Aorta (tissue), 5 donors: ENCODE measurements at regions not wholly inside any gene's neighbourhood (a gene's known extent, or its start where the extent isn't known, plus 50 kb on each side); places are given as distances from the start of the nearest gene placed in this dataset.
A peak's percentile ranks its signal among the peaks of the same experiment; 100 is the strongest.
"Not testable (repeated sequence)": the region's sequence is repeated elsewhere in the genome, so short reads cannot be mapped to it uniquely, and the experiment has no call there.

ENCODE experiments used
- ATAC-seq: fragments of 200-7000 bp; cut with Tn5 transposase; one replicate; pipeline ENCODE4 v1.9.1; 2022; ENCODE audit warnings: moderate library complexity; ENCODE audit not compliant: low FRiP score
- DNase-seq, 2 donors: peaks; one replicate each; pipeline ENCODE4 v3.0.0-alpha.2; 2020
- H3K27ac ChIP-seq, 2 donors: one replicate each; pipeline ENCODE4 v1.5.1; 2013; ENCODE audit warnings: low read length in 2 of 2, mild to moderate bottlenecking in 2 of 2, moderate library complexity in 2 of 2, control low read depth in 1 of 2, inconsistent platforms in 1 of 2, low read depth in 1 of 2
- H3K27me3 ChIP-seq, 2 donors: one replicate each; pipeline ENCODE4 v1.6.1; 2013; ENCODE audit warnings: control low read depth in 1 of 2, low read length in 1 of 2, mild to moderate bottlenecking in 1 of 2, moderate library complexity in 1 of 2; ENCODE audit not compliant: insufficient read depth in 2 of 2, control insufficient read depth in 1 of 2
- H3K36me3 ChIP-seq, 2 donors: one replicate each; pipeline ENCODE4 v1.6.1; 2013; ENCODE audit warnings: control low read depth in 1 of 2, low read length in 1 of 2, mild to moderate bottlenecking in 1 of 2; ENCODE audit not compliant: insufficient read depth in 2 of 2, control insufficient read depth in 1 of 2
- H3K4me1 ChIP-seq, 2 donors: one replicate each; pipeline ENCODE4 v1.6.1; 2013; ENCODE audit warnings: low read length in 2 of 2, control low read depth in 1 of 2, mild to moderate bottlenecking in 1 of 2, moderate library complexity in 1 of 2; ENCODE audit not compliant: insufficient read depth in 2 of 2, control insufficient read depth in 1 of 2
- H3K4me3 ChIP-seq, 2 donors: one replicate each; pipeline ENCODE4 v1.5.1; 2013; ENCODE audit warnings: low read length in 2 of 2, control low read depth in 1 of 2, mild to moderate bottlenecking in 1 of 2
- H3K9me3 ChIP-seq: one replicate; pipeline ENCODE4 v1.6.1; 2013; ENCODE audit warnings: mild to moderate bottlenecking, low read length; ENCODE audit not compliant: control insufficient read depth
- WGBS, 2 donors: extraction: QIAGEN DNeasy Blood & Tissue Kit; methylation state at CpG; one replicate each; pipeline ENCODE4 v1.1.7; 2013; 5-methylcytosine and 5-hydroxymethylcytosine counted together
- intact Hi-C, 2 donors: fragments of 100-400 bp; cut with DNase I; formaldehyde crosslinking; loops; one replicate each; pipeline versions ENCODE4 v1.14.2 to v1.15.0; 2022
- donor health status: healthy with polysubstance abuse.
- donor health status: Bipolar disorder and iron deficiency.
- donor health status: DM: no; HTN: no; CAD: no.
- donor health status: DM: no; HTN: no; CAD: no.
- donor health status: DM: yes; HTN: yes; CAD: no.

- H3K27me3 ChIP-seq = no peaks in the 10 kb centered on the region
- H3K9me3 ChIP-seq = no peaks in the 10 kb centered on the region
- DNase-seq = no peak
- no peak overlapping the region for H3K27ac ChIP-seq
- H3K4me3 ChIP-seq = no peak overlapping the region
- ATAC-seq = no peak
- no peaks in the 10 kb centered on the region for H3K36me3 ChIP-seq
- intact Hi-C loops = no loop called here
- peaks cover 4 to 5% of the 10 kb centered on the region in 2 donors for H3K4me1 ChIP-seq
- 94% methylated on average over 5 of the region's 5 CpGs for WGBS, 2 donors
These were observed 76.7 kb upstream of the PICALM start for GRCh38 chr11:86145439-86146156.

- no peaks in the 10 kb centered on the region for H3K9me3 ChIP-seq
- 85 to 89% methylated on average over 3 of the region's 3 CpGs for WGBS, 2 donors
- intact Hi-C loops = no loop called here
- ATAC-seq = no peak
- H3K27ac ChIP-seq = no peak overlapping the region
- peaks cover 2 to 3% of the 10 kb centered on the region in 2 donors for H3K4me1 ChIP-seq
- no peaks in the 10 kb centered on the region for H3K36me3 ChIP-seq
- no peak overlapping the region for H3K4me3 ChIP-seq
- no peak for DNase-seq
- H3K27me3 ChIP-seq = no peaks in the 10 kb centered on the region
These were observed 76.0 kb upstream of the PICALM start for GRCh38 chr11:86144846-86145245.

GRCh38 chr11:86144087-86144486 lies 75.2 kb upstream of the PICALM start:
- intact Hi-C loops, H3K4me3 ChIP-seq, ATAC-seq, DNase-seq, H3K4me1 ChIP-seq, H3K36me3 ChIP-seq, H3K27me3 ChIP-seq, H3K27ac ChIP-seq, H3K9me3 ChIP-seq: not testable (repeated sequence)
- WGBS, 2 donors = 96 to 97% methylated on average over 9 of the region's 9 CpGs

GRCh38 chr11:86143087-86144030 lies 74.5 kb upstream of the PICALM start:
- DNase-seq (peak in 1 of 2 donors; percentile 60), ATAC-seq (no peak)
- Histone ChIP-seq H3K9me3 (no peaks in the 10 kb centered on the region), H3K27me3 (no peaks in the 10 kb centered on the region), H3K36me3 (no peaks in the 10 kb centered on the region), H3K4me3 (no peak overlapping the region), H3K4me1 (peaks cover 0 to 2% of the 10 kb centered on the region in 2 donors), H3K27ac (no peak overlapping the region)
- WGBS, 2 donors = 94 to 98% methylated on average over 7 of the region's 7 CpGs
- intact Hi-C loops = no loop called here

GRCh38 chr11:86142170-86142569 lies 73.3 kb upstream of the PICALM start:
- no peaks in the 10 kb centered on the region for H3K36me3 ChIP-seq
- WGBS, 2 donors = 96 to 98% methylated on average over 1 of the region's 1 CpG
- H3K27ac ChIP-seq = no peak overlapping the region
- H3K9me3 ChIP-seq = no peaks in the 10 kb centered on the region
- no peaks in the 10 kb centered on the region for H3K27me3 ChIP-seq
- DNase-seq (no peak), ATAC-seq (no peak)
- H3K4me3 ChIP-seq = no peak overlapping the region
- intact Hi-C loops = no loop called here
- peaks cover 0 to 2% of the 10 kb centered on the region in 2 donors for H3K4me1 ChIP-seq

GRCh38 chr11:86141727-86142126 lies 72.8 kb upstream of the PICALM start:
- Histone ChIP-seq H3K27ac (no peak overlapping the region), H3K4me1 (peaks cover 0 to 2% of the 10 kb centered on the region in 2 donors), H3K36me3 (no peaks in the 10 kb centered on the region), H3K9me3 (no peaks in the 10 kb centered on the region), H3K27me3 (no peaks in the 10 kb centered on the region), H3K4me3 (no peak overlapping the region)
- no peak for ATAC-seq
- WGBS, 2 donors = 93 to 94% methylated on average over 1 of the region's 1 CpG
- intact Hi-C loops = no loop called here
- no peak for DNase-seq

- Histone ChIP-seq H3K27me3 (no peaks in the 10 kb centered on the region), H3K4me1 (peaks cover 0 to 2% of the 10 kb centered on the region in 2 donors), H3K9me3 (no peaks in the 10 kb centered on the region), H3K36me3 (no peaks in the 10 kb centered on the region), H3K27ac (no peak overlapping the region), H3K4me3 (no peak overlapping the region)
- DNase-seq = no peak
- no peak for ATAC-seq
- 87 to 90% methylated on average over 10 of the region's 10 CpGs for WGBS, 2 donors
- intact Hi-C loops = no loop called here
These were observed 71.6 kb upstream of the PICALM start for GRCh38 chr11:86140334-86140990.

- no peak for ATAC-seq
- Histone ChIP-seq H3K4me3 (no peak overlapping the region), H3K27me3 (no peaks in the 10 kb centered on the region), H3K9me3 (no peaks in the 10 kb centered on the region), H3K36me3 (no peaks in the 10 kb centered on the region), H3K27ac (no peak overlapping the region), H3K4me1 (no peaks in the 10 kb centered on the region)
- no peak for DNase-seq
- intact Hi-C loops = no loop called here
- 97 to 98% methylated on average over 4 of the region's 4 CpGs for WGBS, 2 donors
These were observed 70.1 kb upstream of the PICALM start for GRCh38 chr11:86138958-86139357.
